ENCODE measurements at regions not wholly inside any gene's neighbourhood (a gene's known extent, or its start where the extent isn't known, plus 50 kb on each side); places are given as distances from the start of the nearest gene placed in this dataset.
"Not testable (repeated sequence)": the region's sequence is repeated elsewhere in the genome, so short reads cannot be mapped to it uniquely, and the experiment has no call there.

GRCh38 chr3:34159613-34160420 lies 361.4 kb downstream of the PDCD6IP start:
- Histone ChIP-seq H3K36me3 (ENCODE audit: insufficient read depth, low read length) (no peaks in the 10 kb centered on the region), H3K4me3 (ENCODE audit: low read length) (no peak overlapping the region), H3K4me1 (ENCODE audit: insufficient read depth, low read length) (no peaks in the 10 kb centered on the region), H3K27ac (ENCODE audit: low read depth, low read length) (no peak overlapping the region), H3K9me3 (ENCODE audit: insufficient read depth, low read depth, low read length) (no peaks in the 10 kb centered on the region), H3K27me3 (ENCODE audit: insufficient read depth, low read length) (no peaks in the 10 kb centered on the region), H3K9ac (ENCODE audit: low read depth, low read length) (no peak overlapping the region)
- WGBS, result 89% methylated on average over 3 of the region's 4 CpGs

GRCh38 chr3:34169636-34170035 lies 371.2 kb downstream of the PDCD6IP start:
- WGBS, result 99% methylated on average over 8 of the region's 8 CpGs
- H3K27me3 ChIP-seq (ENCODE audit: insufficient read depth, low read length); H3K9me3 ChIP-seq (ENCODE audit: insufficient read depth, low read depth, low read length); H3K27ac ChIP-seq (ENCODE audit: low read depth, low read length); H3K36me3 ChIP-seq (ENCODE audit: insufficient read depth, low read length); H3K9ac ChIP-seq (ENCODE audit: low read depth, low read length); H3K4me1 ChIP-seq (ENCODE audit: insufficient read depth, low read length); H3K4me3 ChIP-seq (ENCODE audit: low read length): not testable (repeated sequence)

- Histone ChIP-seq H3K4me3 (ENCODE audit: low read length) (no peak overlapping the region), H3K36me3 (ENCODE audit: insufficient read depth, low read length) (no peaks in the 10 kb centered on the region), H3K9me3 (ENCODE audit: insufficient read depth, low read depth, low read length) (no peaks in the 10 kb centered on the region), H3K27me3 (ENCODE audit: insufficient read depth, low read length) (no peaks in the 10 kb centered on the region), H3K4me1 (ENCODE audit: insufficient read depth, low read length) (peaks cover 18% of the 10 kb centered on the region), H3K27ac (ENCODE audit: low read depth, low read length) (no peak overlapping the region), H3K9ac (ENCODE audit: low read depth, low read length) (no peak overlapping the region)
These were observed 376.3 kb downstream of the PDCD6IP start for GRCh38 chr3:34174740-34175139.

GRCh38 chr3:34175636-34176176 lies 377.3 kb downstream of the PDCD6IP start:
- WGBS, result 65% methylated on average over 2 of the region's 2 CpGs
- H3K27ac ChIP-seq (ENCODE audit: low read depth, low read length), result no peak overlapping the region

GRCh38 chr3:34176723-34177122 lies 378.3 kb downstream of the PDCD6IP start:
- Histone ChIP-seq H3K9me3 (ENCODE audit: insufficient read depth, low read depth, low read length) (no peaks in the 10 kb centered on the region), H3K4me1 (ENCODE audit: insufficient read depth, low read length) (peaks cover 18% of the 10 kb centered on the region), H3K9ac (ENCODE audit: low read depth, low read length) (no peak overlapping the region), H3K36me3 (ENCODE audit: insufficient read depth, low read length) (no peaks in the 10 kb centered on the region), H3K4me3 (ENCODE audit: low read length) (no peak overlapping the region), H3K27ac (ENCODE audit: low read depth, low read length) (no peak overlapping the region), H3K27me3 (ENCODE audit: insufficient read depth, low read length) (no peaks in the 10 kb centered on the region)

More at GRCh38 chr3:34175636-34176176, 377.3 kb downstream of the PDCD6IP start:
- H3K36me3 ChIP-seq (ENCODE audit: insufficient read depth, low read length), result no peaks in the 10 kb centered on the region
- H3K4me1 ChIP-seq (ENCODE audit: insufficient read depth, low read length), result peaks cover 18% of the 10 kb centered on the region
- H3K27me3 ChIP-seq (ENCODE audit: insufficient read depth, low read length), result no peaks in the 10 kb centered on the region
- no peaks in the 10 kb centered on the region for H3K9me3 ChIP-seq (ENCODE audit: insufficient read depth, low read depth, low read length)
- H3K4me3 ChIP-seq (ENCODE audit: low read length), result no peak overlapping the region
- H3K9ac ChIP-seq (ENCODE audit: low read depth, low read length), result no peak overlapping the region

- Histone ChIP-seq H3K9me3 (ENCODE audit: insufficient read depth, low read depth, low read length) (no peaks in the 10 kb centered on the region), H3K27ac (ENCODE audit: low read depth, low read length) (no peak overlapping the region), H3K4me1 (ENCODE audit: insufficient read depth, low read length) (peaks cover 20% of the 10 kb centered on the region), H3K27me3 (ENCODE audit: insufficient read depth, low read length) (no peaks in the 10 kb centered on the region), H3K4me3 (ENCODE audit: low read length) (no peak overlapping the region), H3K36me3 (ENCODE audit: insufficient read depth, low read length) (no peaks in the 10 kb centered on the region), H3K9ac (ENCODE audit: low read depth, low read length) (no peak overlapping the region)
- WGBS, result 96% methylated on average over 2 of the region's 2 CpGs
These were observed 380.0 kb downstream of the PDCD6IP start for GRCh38 chr3:34178415-34178814.

- Histone ChIP-seq H3K36me3 (ENCODE audit: insufficient read depth, low read length) (no peaks in the 10 kb centered on the region), H3K27me3 (ENCODE audit: insufficient read depth, low read length) (no peaks in the 10 kb centered on the region), H3K27ac (ENCODE audit: low read depth, low read length) (no peak overlapping the region), H3K4me1 (ENCODE audit: insufficient read depth, low read length) (peaks cover 26% of the 10 kb centered on the region), H3K9ac (ENCODE audit: low read depth, low read length) (no peak overlapping the region), H3K4me3 (ENCODE audit: low read length) (no peak overlapping the region), H3K9me3 (ENCODE audit: insufficient read depth, low read depth, low read length) (no peaks in the 10 kb centered on the region)
These were observed 381.3 kb downstream of the PDCD6IP start for GRCh38 chr3:34179716-34180115.

GRCh38 chr3:34180532-34180931 lies 382.1 kb downstream of the PDCD6IP start:
- H3K9me3 ChIP-seq (ENCODE audit: insufficient read depth, low read depth, low read length), result no peaks in the 10 kb centered on the region
- WGBS, result 90% methylated on average over 1 of the region's 2 CpGs
- H3K36me3 ChIP-seq (ENCODE audit: insufficient read depth, low read length), result no peaks in the 10 kb centered on the region
- peaks cover 19% of the 10 kb centered on the region for H3K4me1 ChIP-seq (ENCODE audit: insufficient read depth, low read length)
- H3K27me3 ChIP-seq (ENCODE audit: insufficient read depth, low read length), result no peaks in the 10 kb centered on the region
- H3K27ac ChIP-seq (ENCODE audit: low read depth, low read length), result no peak overlapping the region
- no peak overlapping the region for H3K9ac ChIP-seq (ENCODE audit: low read depth, low read length)
- no peak overlapping the region for H3K4me3 ChIP-seq (ENCODE audit: low read length)

GRCh38 chr3:34183114-34183513 lies 384.7 kb downstream of the PDCD6IP start:
- Histone ChIP-seq H3K27ac (ENCODE audit: low read depth, low read length) (no peak overlapping the region), H3K36me3 (ENCODE audit: insufficient read depth, low read length) (no peaks in the 10 kb centered on the region), H3K27me3 (ENCODE audit: insufficient read depth, low read length) (no peaks in the 10 kb centered on the region), H3K4me3 (ENCODE audit: low read length) (no peak overlapping the region), H3K9me3 (ENCODE audit: insufficient read depth, low read depth, low read length) (no peaks in the 10 kb centered on the region), H3K9ac (ENCODE audit: low read depth, low read length) (no peak overlapping the region), H3K4me1 (ENCODE audit: insufficient read depth, low read length) (peaks cover 9% of the 10 kb centered on the region; the same call in 1 of the 2 replicates)
- WGBS, result no CpG with 5 or more reads among the region's 2 CpGs

GRCh38 chr3:34183611-34184340 lies 385.3 kb downstream of the PDCD6IP start:
- Histone ChIP-seq H3K4me3 (ENCODE audit: low read length) (no peak overlapping the region), H3K27ac (ENCODE audit: low read depth, low read length) (no peak overlapping the region), H3K9me3 (ENCODE audit: insufficient read depth, low read depth, low read length) (no peaks in the 10 kb centered on the region), H3K36me3 (ENCODE audit: insufficient read depth, low read length) (no peaks in the 10 kb centered on the region), H3K4me1 (ENCODE audit: insufficient read depth, low read length) (peaks cover 9% of the 10 kb centered on the region; the same call in 1 of the 2 replicates), H3K9ac (ENCODE audit: low read depth, low read length) (no peak overlapping the region), H3K27me3 (ENCODE audit: insufficient read depth, low read length) (no peaks in the 10 kb centered on the region)
- 89% methylated on average over 10 of the region's 10 CpGs for WGBS

GRCh38 chr3:34185301-34185700 lies 386.9 kb downstream of the PDCD6IP start:
- 90% methylated on average over 1 of the region's 1 CpG for WGBS
- H3K9ac ChIP-seq (ENCODE audit: low read depth, low read length), result no peak overlapping the region
- H3K9me3 ChIP-seq (ENCODE audit: insufficient read depth, low read depth, low read length), result no peaks in the 10 kb centered on the region
- no peak overlapping the region for H3K4me3 ChIP-seq (ENCODE audit: low read length)
- H3K36me3 ChIP-seq (ENCODE audit: insufficient read depth, low read length), result no peaks in the 10 kb centered on the region
- H3K27ac ChIP-seq (ENCODE audit: low read depth, low read length), result no peak overlapping the region
- H3K4me1 ChIP-seq (ENCODE audit: insufficient read depth, low read length), result peaks cover 9% of the 10 kb centered on the region; the same call in 1 of the 2 replicates
- H3K27me3 ChIP-seq (ENCODE audit: insufficient read depth, low read length), result no peaks in the 10 kb centered on the region

Measured in HUES64 (cell line).